ENCODE measurements at regions not wholly inside any gene's neighbourhood (a gene's known extent, or its start where the extent isn't known, plus 50 kb on each side); places are given as distances from the start of the nearest gene placed in this dataset.
A peak's percentile ranks its signal among the peaks of the same experiment; 100 is the strongest.

GRCh38 chr3:103459815-103460214 is 1025.0 kb downstream of the ZPLD1 start:
- Histone ChIP-seq H3K18ac (ENCODE audit: extremely low read depth, low read length) (no peak overlapping the region; the same call in 1 of the 2 replicates), H4K5ac (ENCODE audit: insufficient read length, low read depth, low read length) (no peak overlapping the region), H4K91ac (replicated peaks; ENCODE audit: insufficient read length, low read length) (no peak overlapping the region), H3K9ac (replicated peaks in 1 of 4; ENCODE audit: extremely low read depth in 1 of 4, low read depth in 3 of 4, low read length in 3 of 4) (no peak overlapping the region), H4K8ac (ENCODE audit: extremely low read depth, insufficient read depth, low read length) (peak overlapping the region; percentile 86; the same call in 1 of the 2 replicates), H3K4ac (replicated peaks; ENCODE audit: insufficient read length, low read depth, low read length) (no peak overlapping the region), H2AFZ (ENCODE audit: low read length) (peak overlapping the region; percentile 98), H2BK12ac (ENCODE audit: low read depth, low read length) (no peak overlapping the region), H3K4me2 (ENCODE audit: insufficient read depth in 1 of 2, low read depth in 2 of 2, low read length in 2 of 2) (no peak overlapping the region; a peak in 1 of 4 replicates), H2BK15ac (ENCODE audit: low read length) (no peak overlapping the region), H4K20me1 (replicated peaks in 1 of 2; ENCODE audit: control insufficient read depth in 1 of 2, insufficient read depth in 2 of 2, low read length in 2 of 2) (no peaks in the 10 kb centered on the region), H3K23me2 (ENCODE audit: low read depth, low read length) (no peaks in the 10 kb centered on the region), H3K36me3 (ENCODE audit: control insufficient read depth in 2 of 4, insufficient read depth in 4 of 4, low read length in 3 of 4) (no peaks in the 10 kb centered on the region), H3K79me1 (ENCODE audit: low read depth, low read length) (no peaks in the 10 kb centered on the region), H3K14ac (ENCODE audit: insufficient read length) (no peak overlapping the region), H3K4me3 (ENCODE audit: extremely low read depth in 1 of 4, insufficient read depth in 2 of 4, low read depth in 3 of 4, low read length in 4 of 4) (no peak overlapping the region), H2BK5ac (ENCODE audit: low read depth, low read length) (no peak overlapping the region), H3K79me2 (ENCODE audit: control insufficient read depth in 1 of 2, insufficient read depth in 2 of 2, low read length in 2 of 2) (no peaks in the 10 kb centered on the region), H2BK20ac (ENCODE audit: low read length) (no peak overlapping the region), H3K56ac (replicated peaks; ENCODE audit: insufficient read length, low read depth, low read length) (no peak overlapping the region), H3K9me3 (ENCODE audit: insufficient read depth in 2 of 2, low read depth in 1 of 2, low read length in 1 of 2) (no peaks in the 10 kb centered on the region), H3K23ac (ENCODE audit: insufficient read length) (no peak overlapping the region), H2AK5ac (ENCODE audit: low read depth, low read length) (no peak overlapping the region), H2BK120ac (replicated peaks; ENCODE audit: low read depth, low read length) (no peak overlapping the region), H3K27me3 (replicated peaks in 1 of 4; ENCODE audit: control insufficient read depth in 3 of 4, extremely low read depth in 1 of 4, insufficient read depth in 3 of 4, low read length in 3 of 4) (no peaks in the 10 kb centered on the region), H3K4me1 (replicated peaks in 1 of 4; ENCODE audit: control insufficient read depth in 3 of 4, insufficient read depth in 4 of 4, low read length in 3 of 4) (no peaks in the 10 kb centered on the region), H3K27ac (ENCODE audit: low read depth, low read length) (no peak overlapping the region)
- FAIRE-seq: no peak
- ChIA-PET CTCF (ENCODE audit: partially characterized antibody) (no interaction called here), POLR2A (ENCODE audit: partially characterized antibody) (no interaction called here)
- 85% methylated on average over 3 of the region's 3 CpGs; no CpG with 5 or more reads in 1 of the 2 experiments for WGBS, 2 experiments (ENCODE audit: extremely low coverage in 1 of 2, insufficient coverage in 1 of 2, insufficient read length in 1 of 2, insufficient replicate concordance in 2 of 2, low coverage in 1 of 2, low lambda C conversion rate in 2 of 2, missing lambda C conversion rate in 1 of 2)
- TF ChIP-seq TBP (IDR thresholded peaks at IDR 0.05; ENCODE audit: low read depth, low read length): no peak
- TF ChIP-seq EP300 (IDR thresholded peaks at IDR 0.05; ENCODE audit: borderline replicate concordance in 1 of 2, low read depth in 2 of 2, low read length in 2 of 2): no peak
- TF ChIP-seq JUND (IDR thresholded peaks at IDR 0.05; ENCODE audit: low read length): no peak
- no peak for TF ChIP-seq ATF3 (IDR thresholded peaks at IDR 0.05; ENCODE audit: insufficient read depth, low read depth, low read length)
- no peak for TF ChIP-seq NRF1 (IDR thresholded peaks at IDR 0.05; ENCODE audit: low read depth, low read length)
- no peak for TF ChIP-seq SIX5 (IDR thresholded peaks at IDR 0.05; ENCODE audit: low read depth, low read length)
- no peak for TF ChIP-seq SIRT6 (IDR thresholded peaks at IDR 0.05; ENCODE audit: low read length)
- no peak for TF ChIP-seq CHD1 (IDR thresholded peaks at IDR 0.05; ENCODE audit: low read depth, low read length)
- no peak for TF ChIP-seq RXRA (IDR thresholded peaks at IDR 0.05; ENCODE audit: insufficient read depth, low read depth, low read length)
- no peak for TF ChIP-seq CREB1 (IDR thresholded peaks at IDR 0.05)
- no peak for TF ChIP-seq KDM4A (IDR thresholded peaks at IDR 0.05; ENCODE audit: low read depth, low read length, severe bottlenecking)
- DNase-seq (ENCODE audit: low read depth in 1 of 2, low spot score in 2 of 2): no peak
